ENCODE measurements at regions not wholly inside any gene's neighbourhood (a gene's known extent, or its start where the extent isn't known, plus 50 kb on each side); places are given as distances from the start of the nearest gene placed in this dataset.

DNA sequence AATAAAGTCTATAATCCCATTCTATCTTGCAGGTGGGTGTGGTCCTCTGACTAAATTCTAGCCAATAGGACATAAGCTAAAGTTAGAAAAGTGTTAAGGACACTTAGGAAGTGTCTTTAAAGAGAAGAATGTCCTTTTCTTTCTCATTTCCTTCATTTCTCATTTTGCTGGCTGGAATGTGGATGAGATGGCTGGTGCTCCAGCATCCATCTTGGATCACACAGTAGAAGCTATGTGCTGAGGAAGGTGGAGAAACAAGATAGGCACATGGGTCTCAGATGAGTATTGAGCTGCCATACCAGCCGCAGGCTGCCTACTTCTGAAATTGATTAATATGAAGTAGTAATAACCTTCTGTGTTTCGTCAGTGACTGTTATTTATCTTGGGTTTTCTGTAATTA lies 289.0 kb downstream of the LRFN2 start:
- TF ChIP-seq, protein P1, sequence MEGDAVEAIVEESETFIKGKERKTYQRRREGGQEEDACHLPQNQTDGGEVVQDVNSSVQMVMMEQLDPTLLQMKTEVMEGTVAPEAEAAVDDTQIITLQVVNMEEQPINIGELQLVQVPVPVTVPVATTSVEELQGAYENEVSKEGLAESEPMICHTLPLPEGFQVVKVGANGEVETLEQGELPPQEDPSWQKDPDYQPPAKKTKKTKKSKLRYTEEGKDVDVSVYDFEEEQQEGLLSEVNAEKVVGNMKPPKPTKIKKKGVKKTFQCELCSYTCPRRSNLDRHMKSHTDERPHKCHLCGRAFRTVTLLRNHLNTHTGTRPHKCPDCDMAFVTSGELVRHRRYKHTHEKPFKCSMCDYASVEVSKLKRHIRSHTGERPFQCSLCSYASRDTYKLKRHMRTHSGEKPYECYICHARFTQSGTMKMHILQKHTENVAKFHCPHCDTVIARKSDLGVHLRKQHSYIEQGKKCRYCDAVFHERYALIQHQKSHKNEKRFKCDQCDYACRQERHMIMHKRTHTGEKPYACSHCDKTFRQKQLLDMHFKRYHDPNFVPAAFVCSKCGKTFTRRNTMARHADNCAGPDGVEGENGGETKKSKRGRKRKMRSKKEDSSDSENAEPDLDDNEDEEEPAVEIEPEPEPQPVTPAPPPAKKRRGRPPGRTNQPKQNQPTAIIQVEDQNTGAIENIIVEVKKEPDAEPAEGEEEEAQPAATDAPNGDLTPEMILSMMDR (IDR thresholded peaks at IDR 0.05; ENCODE audit: insufficient read depth, low read depth, low read length) = no peak
- TF ChIP-seq EZH2 (IDR thresholded peaks at IDR 0.05; ENCODE audit: insufficient read depth, low read length) = no peak

Measured in astrocyte (in vitro differentiated cells and primary cell).